ENCODE measurements at regions not wholly inside any gene's neighbourhood (a gene's known extent, or its start where the extent isn't known, plus 50 kb on each side); places are given as distances from the start of the nearest gene placed in this dataset.

DNA sequence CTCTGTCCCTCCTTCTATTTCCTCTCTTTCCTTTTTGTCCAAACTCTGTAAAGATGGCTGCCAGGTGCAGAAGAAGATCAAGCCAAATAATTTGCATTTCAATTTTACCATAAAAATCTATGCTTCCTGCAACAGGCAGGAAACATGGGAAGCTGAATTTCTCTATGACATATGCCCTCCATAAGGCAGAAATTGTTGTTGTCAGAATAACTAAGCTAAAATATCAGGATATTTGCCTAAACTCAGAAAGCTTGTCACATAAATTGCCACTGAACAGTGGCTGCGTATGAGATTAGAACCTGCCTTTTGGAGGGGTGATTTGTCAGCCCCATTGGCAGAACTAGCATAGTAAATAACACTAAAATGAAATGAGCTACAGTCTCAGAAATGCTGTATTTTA lies 288.3 kb upstream of the LMCD1 start:
- TF ChIP-seq, protein P1, sequence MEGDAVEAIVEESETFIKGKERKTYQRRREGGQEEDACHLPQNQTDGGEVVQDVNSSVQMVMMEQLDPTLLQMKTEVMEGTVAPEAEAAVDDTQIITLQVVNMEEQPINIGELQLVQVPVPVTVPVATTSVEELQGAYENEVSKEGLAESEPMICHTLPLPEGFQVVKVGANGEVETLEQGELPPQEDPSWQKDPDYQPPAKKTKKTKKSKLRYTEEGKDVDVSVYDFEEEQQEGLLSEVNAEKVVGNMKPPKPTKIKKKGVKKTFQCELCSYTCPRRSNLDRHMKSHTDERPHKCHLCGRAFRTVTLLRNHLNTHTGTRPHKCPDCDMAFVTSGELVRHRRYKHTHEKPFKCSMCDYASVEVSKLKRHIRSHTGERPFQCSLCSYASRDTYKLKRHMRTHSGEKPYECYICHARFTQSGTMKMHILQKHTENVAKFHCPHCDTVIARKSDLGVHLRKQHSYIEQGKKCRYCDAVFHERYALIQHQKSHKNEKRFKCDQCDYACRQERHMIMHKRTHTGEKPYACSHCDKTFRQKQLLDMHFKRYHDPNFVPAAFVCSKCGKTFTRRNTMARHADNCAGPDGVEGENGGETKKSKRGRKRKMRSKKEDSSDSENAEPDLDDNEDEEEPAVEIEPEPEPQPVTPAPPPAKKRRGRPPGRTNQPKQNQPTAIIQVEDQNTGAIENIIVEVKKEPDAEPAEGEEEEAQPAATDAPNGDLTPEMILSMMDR (IDR thresholded peaks at IDR 0.05): no peak
- TF ChIP-seq POLR2A (IDR thresholded peaks at IDR 0.05): no peak
- H3K4me1 ChIP-seq: no peaks in the 10 kb centered on the region
- no peaks in the 10 kb centered on the region for H3K27me3 ChIP-seq
- ATAC-seq: no peak
- no peak for DNase-seq
- H3K4me3 ChIP-seq: no peak overlapping the region
- no peaks in the 10 kb centered on the region for H3K36me3 ChIP-seq
- H3K27ac ChIP-seq: no peak overlapping the region
- intact Hi-C loops (cut with DNase I): no loop called here
- WGBS, 4 donors: 89 to 100% (median 96%) methylated on average over 1 of the region's 1 CpG
- no peaks in the 10 kb centered on the region for H3K9me3 ChIP-seq

DNA sequence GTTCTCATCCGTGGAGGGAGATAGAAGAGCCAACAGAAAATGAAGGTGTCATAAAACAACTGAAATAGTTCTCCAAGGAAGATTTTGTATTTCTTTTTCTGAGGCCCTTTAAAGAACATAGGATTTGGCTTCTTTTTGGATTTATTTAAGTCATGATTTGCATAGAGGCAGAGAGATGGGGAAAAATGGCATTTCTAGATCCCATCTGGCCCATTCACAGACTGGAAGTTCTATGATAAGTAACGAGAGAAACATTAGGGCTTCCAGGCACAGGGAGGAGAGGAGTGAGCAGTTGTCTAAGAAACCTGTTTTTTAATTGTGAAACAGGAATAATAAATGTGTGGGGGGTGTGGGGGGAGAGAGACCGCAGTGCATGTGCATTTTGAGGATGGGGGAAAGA lies 285.8 kb upstream of the LMCD1 start:
- no peaks in the 10 kb centered on the region for H3K4me1 ChIP-seq
- ATAC-seq (no peak), DNase-seq (no peak)
- whole genome bisulfite sequencing, 4 donors: 84 to 89% (median 88%) methylated on average over 3 of the region's 3 CpGs
- no peak overlapping the region for H3K27ac ChIP-seq
- H3K9me3 ChIP-seq: no peaks in the 10 kb centered on the region
- no peak for TF ChIP-seq POLR2A (IDR thresholded peaks at IDR 0.05)
- TF ChIP-seq, protein P1 (IDR thresholded peaks at IDR 0.05): no peak
- H3K36me3 ChIP-seq: no peaks in the 10 kb centered on the region
- no peak overlapping the region for H3K4me3 ChIP-seq
- intact Hi-C loops (cut with DNase I): no loop called here
- no peaks in the 10 kb centered on the region for H3K27me3 ChIP-seq

DNA sequence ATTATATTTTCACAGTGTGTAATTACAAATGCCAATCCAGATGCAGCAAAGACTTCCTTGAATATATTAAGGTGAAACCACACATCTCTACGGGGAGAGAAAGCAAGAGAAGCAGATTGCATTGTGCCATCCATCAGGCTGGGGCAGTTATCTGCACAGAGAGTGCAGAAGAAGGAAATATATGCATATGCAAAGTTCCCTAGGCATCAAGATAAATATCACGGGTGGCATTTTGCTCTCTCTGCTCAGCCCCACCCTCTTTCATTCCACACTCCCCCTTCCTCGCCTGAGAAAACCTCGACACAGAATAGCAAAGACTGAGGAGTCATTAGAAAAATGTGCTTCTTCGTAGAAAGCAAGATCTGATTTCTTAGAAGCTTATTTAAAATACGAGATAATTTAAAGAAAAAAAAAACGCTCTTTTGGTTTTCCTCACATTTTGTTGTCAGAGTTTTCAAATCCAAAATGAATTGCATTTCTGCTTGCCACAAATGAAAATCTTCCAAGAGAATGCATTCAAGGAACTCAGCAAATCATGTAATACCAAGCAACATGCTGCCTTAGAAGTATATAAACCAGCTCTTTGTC lies 283.2 kb upstream of the LMCD1 start:
- intact Hi-C loops (cut with DNase I): no loop called here
- WGBS, 4 donors: 67 to 77% (median 72%) methylated on average over 7 of the region's 7 CpGs

DNA sequence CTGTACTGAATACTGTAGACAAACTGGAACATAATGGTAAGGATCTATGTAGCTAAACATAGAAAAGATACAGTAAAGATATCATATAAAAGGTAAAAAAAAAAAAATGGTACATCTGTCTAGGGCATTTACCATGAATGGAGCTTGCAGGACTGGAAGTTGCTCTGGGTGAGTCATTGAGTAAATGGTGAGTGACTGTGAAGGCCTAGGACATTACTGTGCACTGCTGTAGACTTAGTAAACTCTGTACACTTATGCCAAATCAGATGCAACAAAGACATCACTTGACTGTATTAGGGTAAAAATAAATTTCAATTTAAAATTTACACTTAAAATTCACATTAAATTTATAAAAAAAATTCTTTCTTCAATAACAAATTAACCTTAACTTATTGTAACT lies 281.3 kb upstream of the LMCD1 start:
- Histone ChIP-seq H3K36me3 (no peaks in the 10 kb centered on the region), H3K27me3 (no peaks in the 10 kb centered on the region), H3K27ac (no peak overlapping the region), H3K4me1 (peaks cover 0 to 11% (median 0%) of the 10 kb centered on the region in 12 donors), H3K9me3 (no peaks in the 10 kb centered on the region), H3K4me3 (no peak overlapping the region)
- intact Hi-C loops (cut with DNase I): no loop called here
- TF ChIP-seq POLR2A (IDR thresholded peaks at IDR 0.05): no peak
- TF ChIP-seq, protein P1 (IDR thresholded peaks at IDR 0.05): no peak
- DNase-seq (no peak), ATAC-seq (no peak)

More for the DNA sequence above, 283.2 kb upstream of the LMCD1 start:
- Histone ChIP-seq H3K27ac (no peak overlapping the region), H3K4me3 (no peak overlapping the region), H3K36me3 (no peaks in the 10 kb centered on the region), H3K4me1 (peaks cover 0 to 4% (median 0%) of the 10 kb centered on the region in 12 donors), H3K9me3 (no peaks in the 10 kb centered on the region), H3K27me3 (no peaks in the 10 kb centered on the region)
- ATAC-seq (no peak), DNase-seq (no peak)
- TF ChIP-seq, protein P1 (IDR thresholded peaks at IDR 0.05): no peak
- TF ChIP-seq POLR2A (IDR thresholded peaks at IDR 0.05): no peak

Data from heart left ventricle (tissue), 16 donors.